ENCODE measurements at regions not wholly inside any gene's neighbourhood (a gene's known extent, or its start where the extent isn't known, plus 50 kb on each side); places are given as distances from the start of the nearest gene placed in this dataset.
"Not testable (repeated sequence)": the region's sequence is repeated elsewhere in the genome, so short reads cannot be mapped to it uniquely, and the experiment has no call there.

GRCh38 chr4:66284991-66285451 lies 614.7 kb upstream of the EPHA5 start:
- TF ChIP-seq, protein P1, sequence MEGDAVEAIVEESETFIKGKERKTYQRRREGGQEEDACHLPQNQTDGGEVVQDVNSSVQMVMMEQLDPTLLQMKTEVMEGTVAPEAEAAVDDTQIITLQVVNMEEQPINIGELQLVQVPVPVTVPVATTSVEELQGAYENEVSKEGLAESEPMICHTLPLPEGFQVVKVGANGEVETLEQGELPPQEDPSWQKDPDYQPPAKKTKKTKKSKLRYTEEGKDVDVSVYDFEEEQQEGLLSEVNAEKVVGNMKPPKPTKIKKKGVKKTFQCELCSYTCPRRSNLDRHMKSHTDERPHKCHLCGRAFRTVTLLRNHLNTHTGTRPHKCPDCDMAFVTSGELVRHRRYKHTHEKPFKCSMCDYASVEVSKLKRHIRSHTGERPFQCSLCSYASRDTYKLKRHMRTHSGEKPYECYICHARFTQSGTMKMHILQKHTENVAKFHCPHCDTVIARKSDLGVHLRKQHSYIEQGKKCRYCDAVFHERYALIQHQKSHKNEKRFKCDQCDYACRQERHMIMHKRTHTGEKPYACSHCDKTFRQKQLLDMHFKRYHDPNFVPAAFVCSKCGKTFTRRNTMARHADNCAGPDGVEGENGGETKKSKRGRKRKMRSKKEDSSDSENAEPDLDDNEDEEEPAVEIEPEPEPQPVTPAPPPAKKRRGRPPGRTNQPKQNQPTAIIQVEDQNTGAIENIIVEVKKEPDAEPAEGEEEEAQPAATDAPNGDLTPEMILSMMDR (conservative IDR thresholded peaks at IDR 0.05; ENCODE audit: low read depth, low read length) = no peak
- H3K4me3 ChIP-seq (ENCODE audit: low read length) = no peak overlapping the region
- DNase-seq (ENCODE audit: low read depth) = no peak

DNA sequence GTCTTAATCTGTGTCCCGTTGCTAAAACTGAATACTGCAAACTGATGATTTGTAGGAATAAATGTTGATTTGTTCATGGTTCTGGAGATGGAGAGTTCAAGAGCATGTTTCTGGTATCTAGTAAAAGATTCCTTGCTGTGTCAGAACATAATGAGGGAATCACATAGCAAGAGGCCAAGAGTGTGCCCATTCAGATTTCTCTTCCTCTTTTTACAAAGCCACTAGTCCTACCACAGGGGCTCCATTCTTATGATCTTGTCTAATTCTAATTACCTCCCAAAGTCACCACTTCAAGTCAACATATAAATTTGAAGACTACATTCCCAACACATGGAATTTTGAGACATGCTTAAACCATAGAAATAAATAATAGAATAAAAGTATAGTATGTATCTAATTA lies 608.8 kb upstream of the EPHA5 start:
- TF ChIP-seq, protein P1 (conservative IDR thresholded peaks at IDR 0.05; ENCODE audit: low read depth, low read length) = no peak
- no peak overlapping the region for H3K4me3 ChIP-seq (ENCODE audit: low read length)
- no peak for DNase-seq (ENCODE audit: low read depth)

- DNase-seq (ENCODE audit: low read depth) = no peak
- H3K4me3 ChIP-seq (ENCODE audit: low read length) = no peak overlapping the region
- TF ChIP-seq, protein P1 (conservative IDR thresholded peaks at IDR 0.05; ENCODE audit: low read depth, low read length) = no peak
Observed at GRCh38 chr4:66275411-66276038, 605.2 kb upstream of the EPHA5 start.

GRCh38 chr4:66273110-66273509 lies 602.8 kb upstream of the EPHA5 start:
- no peak overlapping the region for H3K4me3 ChIP-seq (ENCODE audit: low read length)
- DNase-seq (ENCODE audit: low read depth) = no peak
- TF ChIP-seq, protein P1 (conservative IDR thresholded peaks at IDR 0.05; ENCODE audit: low read depth, low read length) = no peak

- H3K4me3 ChIP-seq (ENCODE audit: low read length); DNase-seq (ENCODE audit: low read depth): not testable (repeated sequence)
Observed at GRCh38 chr4:66270356-66270755, 600.1 kb upstream of the EPHA5 start.

DNA sequence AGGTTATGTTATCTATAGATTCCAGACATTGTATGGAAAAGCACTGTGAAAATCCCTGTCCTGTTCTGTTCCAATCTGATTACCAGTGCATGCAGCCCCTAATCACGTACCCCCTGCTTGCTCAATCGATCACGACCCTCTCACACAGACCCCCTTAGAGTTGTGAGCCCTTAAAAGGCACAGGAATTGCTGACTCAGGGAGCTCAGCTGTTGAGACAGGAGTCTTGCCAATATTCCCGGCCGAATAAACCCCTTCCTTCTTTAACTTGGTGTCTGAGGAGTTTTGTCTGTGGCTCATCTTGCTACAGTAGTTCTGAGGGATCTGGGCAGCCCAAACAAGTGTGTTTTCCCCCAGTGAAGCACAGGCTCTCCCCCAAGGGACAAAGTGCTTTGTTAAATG lies 596.3 kb upstream of the EPHA5 start:
- DNase-seq (ENCODE audit: low read depth); H3K4me3 ChIP-seq (ENCODE audit: low read length): not testable (repeated sequence)

DNA sequence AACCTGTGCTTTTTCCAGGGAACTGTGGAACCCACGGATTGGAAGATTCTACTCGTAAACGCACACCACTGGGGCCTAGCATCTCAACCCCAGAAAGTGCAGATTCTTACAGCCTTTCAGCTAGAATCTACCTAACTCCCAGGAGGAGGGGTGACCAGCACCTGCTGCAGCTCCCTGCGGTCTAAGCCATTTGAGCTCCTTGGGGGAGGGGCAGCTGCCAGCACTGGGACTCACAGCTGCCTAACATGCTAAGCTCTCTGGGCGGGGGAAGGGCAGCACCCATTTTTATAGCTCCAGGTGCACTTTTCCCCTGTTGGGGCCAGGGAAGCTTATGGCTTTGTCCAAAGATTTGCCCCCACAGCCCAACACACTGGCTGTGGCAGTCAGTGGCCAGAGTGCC lies 595.7 kb upstream of the EPHA5 start:
- no peak overlapping the region for H3K4me3 ChIP-seq (ENCODE audit: low read length)
- no peak for DNase-seq (ENCODE audit: low read depth)
- TF ChIP-seq, protein P1 (conservative IDR thresholded peaks at IDR 0.05; ENCODE audit: low read depth, low read length) = no peak

GRCh38 chr4:66252291-66252690 lies 582.0 kb upstream of the EPHA5 start:
- DNase-seq (ENCODE audit: low read depth) = no peak
- no peak overlapping the region for H3K4me3 ChIP-seq (ENCODE audit: low read length)
- TF ChIP-seq, protein P1 (conservative IDR thresholded peaks at IDR 0.05; ENCODE audit: low read depth, low read length) = peak; percentile 40

Data from retinal pigment epithelial cell (primary cell).